A673 (cell line): ENCODE measurements at regions not wholly inside any gene's neighbourhood (a gene's known extent, or its start where the extent isn't known, plus 50 kb on each side); places are given as distances from the start of the nearest gene placed in this dataset.

ENCODE experiments used
- BruUV-seq: library from RNA; stranded (reverse); fragments of 400-500 nt; replicated peaks from 2 replicates; lab custom pipeline; 2021; lab: Mats Ljungman, UMichigan
- CTCF ChIA-PET: fragments of 300-600 bp; sonication (Branson Sonifier 250); formaldehyde crosslinking; loops from one replicate; lab custom pipeline; 2022; ENCODE audit warnings: antibody characterized with exemption; lab: Charles Lee
- POLR2A ChIA-PET: fragments of 300-600 bp; sonication (Branson Sonifier 250); formaldehyde crosslinking; loops from one replicate; lab custom pipeline; 2022; ENCODE audit warnings: antibody characterized with exemption; ENCODE audit not compliant: low non-redundant PET; lab: Charles Lee
- DNase-seq: peaks from one replicate; pipeline ENCODE4 v3.0.0-alpha.2; 2015; ENCODE audit warnings: low spot score
- H3K27ac ChIP-seq: fragments of 200-600 bp; sonication (generic); 2 replicates; pipeline ENCODE4 v1.5.1; 2016; ENCODE audit warnings: mixed run types, low read depth, mild to moderate bottlenecking, mixed read lengths, antibody characterized with exemption, low read length; ENCODE audit not compliant: poor library complexity, severe bottlenecking
- H3K27me3 ChIP-seq: fragments of 200-600 bp; sonication (generic); replicated peaks from 2 replicates; pipeline ENCODE4 v1.6.1; 2017; ENCODE audit warnings: mixed run types, low read depth, mild to moderate bottlenecking, mixed read lengths, antibody characterized with exemption, low read length; ENCODE audit not compliant: insufficient read depth, poor library complexity
- H3K36me3 ChIP-seq: fragments of 200-600 bp; sonication (generic); 2 replicates; pipeline ENCODE4 v1.6.1; 2016; ENCODE audit warnings: mixed run types, mild to moderate bottlenecking, mixed read lengths, antibody characterized with exemption, low read length; ENCODE audit not compliant: insufficient read depth, poor library complexity, severe bottlenecking
- H3K4me1 ChIP-seq: fragments of 200-600 bp; sonication (generic); 2 replicates; pipeline ENCODE4 v1.6.1; 2017; ENCODE audit warnings: mixed run types, mild to moderate bottlenecking, mixed read lengths, antibody characterized with exemption, low read length; ENCODE audit not compliant: insufficient read depth, poor library complexity, severe bottlenecking
- H3K4me3 ChIP-seq: fragments of 200-600 bp; sonication (generic); 2 replicates; pipeline ENCODE4 v1.5.1; 2016; ENCODE audit warnings: low read depth, mixed run types, mild to moderate bottlenecking, mixed read lengths, low read length; ENCODE audit not compliant: poor library complexity, severe bottlenecking
- H3K9me3 ChIP-seq: fragments of 200-600 bp; sonication (generic); 2 replicates; pipeline ENCODE4 v1.6.1; 2016; ENCODE audit warnings: mixed run types, low read depth, mild to moderate bottlenecking, mixed read lengths, antibody characterized with exemption, low read length; ENCODE audit not compliant: poor library complexity, severe bottlenecking
- EZH2 ChIP-seq: fragments of 200-600 bp; sonication (generic); IDR thresholded peaks from 2 replicates; pipeline ENCODE4 v1.6.1; 2017; ENCODE audit warnings: borderline replicate concordance, low read depth, mild to moderate bottlenecking, mixed read lengths, antibody characterized with exemption, low read length; ENCODE audit not compliant: poor library complexity, severe bottlenecking
- intact Hi-C: fragments of 100-400 bp; cut with micrococcal nuclease; formaldehyde crosslinking; loops from one replicate; pipeline ENCODE4 v1.10.0; 2022; ENCODE audit not compliant: unreplicated experiment
- TF ChIP-seq, protein P1 (sequence below): fragments of 300-800, 200-600 bp; sonication (generic); conservative IDR thresholded peaks from 2 replicates; pipeline ENCODE4 v1.5.1; 2017; ENCODE audit warnings: low read depth, mild to moderate bottlenecking, antibody characterized with exemption, low read length, moderate library complexity, mixed read lengths

- ChIA-PET CTCF (no interaction called here), POLR2A (no interaction called here)
- no peak for TF ChIP-seq EZH2
- TF ChIP-seq, protein P1, sequence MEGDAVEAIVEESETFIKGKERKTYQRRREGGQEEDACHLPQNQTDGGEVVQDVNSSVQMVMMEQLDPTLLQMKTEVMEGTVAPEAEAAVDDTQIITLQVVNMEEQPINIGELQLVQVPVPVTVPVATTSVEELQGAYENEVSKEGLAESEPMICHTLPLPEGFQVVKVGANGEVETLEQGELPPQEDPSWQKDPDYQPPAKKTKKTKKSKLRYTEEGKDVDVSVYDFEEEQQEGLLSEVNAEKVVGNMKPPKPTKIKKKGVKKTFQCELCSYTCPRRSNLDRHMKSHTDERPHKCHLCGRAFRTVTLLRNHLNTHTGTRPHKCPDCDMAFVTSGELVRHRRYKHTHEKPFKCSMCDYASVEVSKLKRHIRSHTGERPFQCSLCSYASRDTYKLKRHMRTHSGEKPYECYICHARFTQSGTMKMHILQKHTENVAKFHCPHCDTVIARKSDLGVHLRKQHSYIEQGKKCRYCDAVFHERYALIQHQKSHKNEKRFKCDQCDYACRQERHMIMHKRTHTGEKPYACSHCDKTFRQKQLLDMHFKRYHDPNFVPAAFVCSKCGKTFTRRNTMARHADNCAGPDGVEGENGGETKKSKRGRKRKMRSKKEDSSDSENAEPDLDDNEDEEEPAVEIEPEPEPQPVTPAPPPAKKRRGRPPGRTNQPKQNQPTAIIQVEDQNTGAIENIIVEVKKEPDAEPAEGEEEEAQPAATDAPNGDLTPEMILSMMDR, result no peak
- DNase-seq, result no peak
- no peaks in the 10 kb centered on the region for H3K9me3 ChIP-seq
- intact Hi-C loops, result no loop called here
- H3K27me3 ChIP-seq, result peaks cover 5% of the 10 kb centered on the region
- H3K4me1 ChIP-seq, result no peaks in the 10 kb centered on the region
- no peaks in the 10 kb centered on the region for H3K36me3 ChIP-seq
- no peak overlapping the region for H3K4me3 ChIP-seq
- H3K27ac ChIP-seq, result no peak overlapping the region
- no TSS peak for BruUV-seq
These were observed 338.5 kb downstream of the PTPRU start for GRCh38 chr1:29574871-29575270.

DNA sequence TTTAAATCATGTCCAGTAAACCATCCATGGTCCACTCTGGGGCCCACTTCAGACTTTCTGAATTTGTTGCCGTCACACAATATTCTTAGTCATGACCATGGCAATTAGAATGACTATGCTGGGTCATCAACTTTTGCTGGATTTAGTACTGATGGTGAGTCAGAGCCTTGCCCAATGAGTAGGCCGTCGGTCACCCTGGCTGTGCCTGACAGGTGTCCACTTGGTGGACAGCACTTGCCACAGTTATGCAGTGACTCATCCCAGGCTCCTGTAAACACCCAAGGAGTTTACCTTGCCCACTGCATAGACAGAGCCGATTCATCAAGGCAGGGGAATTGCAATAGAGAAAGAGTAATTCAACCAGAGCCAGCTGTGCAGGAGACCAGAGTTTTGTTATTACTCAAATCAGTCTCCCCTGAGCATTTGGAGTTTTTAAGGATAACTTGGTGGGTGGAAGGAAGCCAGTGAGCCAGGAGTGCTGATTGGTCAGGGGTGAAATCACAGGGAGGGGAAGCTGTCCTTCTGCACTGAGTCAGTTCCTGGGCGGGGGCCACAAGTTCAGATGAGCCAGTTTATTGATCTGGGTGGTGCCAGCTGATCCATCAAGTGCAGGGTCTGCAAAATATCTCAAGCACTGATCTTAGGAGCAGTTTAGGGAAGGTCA is 333.8 kb downstream of the PTPRU start:
- BruUV-seq, result no TSS peak
- DNase-seq, result no peak
- no peak for TF ChIP-seq EZH2
- TF ChIP-seq, protein P1, result no peak

GRCh38 chr1:29567257-29567656 is 330.9 kb downstream of the PTPRU start:
- Histone ChIP-seq H3K4me3 (no peak overlapping the region), H3K9me3 (peaks cover 29% of the 10 kb centered on the region), H3K27me3 (no peaks in the 10 kb centered on the region), H3K27ac (no peak overlapping the region), H3K36me3 (no peaks in the 10 kb centered on the region), H3K4me1 (no peaks in the 10 kb centered on the region)
- ChIA-PET POLR2A (no interaction called here), CTCF (no interaction called here)
- no peak for DNase-seq
- no TSS peak for BruUV-seq
- TF ChIP-seq, protein P1, result no peak
- TF ChIP-seq EZH2, result no peak
- intact Hi-C loops, result no loop called here

More for the DNA sequence above, 333.8 kb downstream of the PTPRU start:
- Histone ChIP-seq H3K4me1 (no peaks in the 10 kb centered on the region), H3K27me3 (no peaks in the 10 kb centered on the region), H3K27ac (no peak overlapping the region), H3K4me3 (no peak overlapping the region), H3K36me3 (no peaks in the 10 kb centered on the region), H3K9me3 (peaks cover 13% of the 10 kb centered on the region)
- ChIA-PET POLR2A (no interaction called here), CTCF (no interaction called here)
- intact Hi-C loops, result no loop called here
